ENCODE measurements at regions not wholly inside any gene's neighbourhood (a gene's known extent, or its start where the extent isn't known, plus 50 kb on each side); places are given as distances from the start of the nearest gene placed in this dataset.

GRCh38 chr18:34606851-34607250 lies 103.2 kb upstream of the DTNA start:
- 42 to 58% methylated on average over 3 of the region's 3 CpGs for WGBS, 2 donors

GRCh38 chr18:34608064-34608463 lies 102.0 kb upstream of the DTNA start:
- intact Hi-C loops (cut with DNase I) = no loop called here

More at GRCh38 chr18:34606851-34607250, 103.2 kb upstream of the DTNA start:
- H3K27ac ChIP-seq = no peak overlapping the region
- no peaks in the 10 kb centered on the region for H3K9me3 ChIP-seq
- intact Hi-C loops (cut with DNase I) = no loop called here
- no peaks in the 10 kb centered on the region for H3K4me1 ChIP-seq
- H3K36me3 ChIP-seq = no peaks in the 10 kb centered on the region
- TF ChIP-seq CTCF (IDR thresholded peaks at IDR 0.05) (no peak), POLR2A (IDR thresholded peaks at IDR 0.05) (no peak)
- H3K27me3 ChIP-seq = no peaks in the 10 kb centered on the region
- DNase-seq = no peak
- H3K4me3 ChIP-seq = no peak overlapping the region

GRCh38 chr18:34609986-34610648 lies 100.0 kb upstream of the DTNA start:
- Histone ChIP-seq H3K27ac (no peak overlapping the region), H3K9me3 (no peaks in the 10 kb centered on the region), H3K4me3 (no peak overlapping the region), H3K36me3 (no peaks in the 10 kb centered on the region), H3K4me1 (no peaks in the 10 kb centered on the region), H3K27me3 (no peaks in the 10 kb centered on the region)
- intact Hi-C loops (cut with DNase I) = no loop called here
- WGBS, 2 donors = 74 to 80% methylated on average over 4 of the region's 4 CpGs
- TF ChIP-seq POLR2A (IDR thresholded peaks at IDR 0.05) = no peak
- TF ChIP-seq CTCF (IDR thresholded peaks at IDR 0.05) = no peak
- no peak for DNase-seq

More at GRCh38 chr18:34608064-34608463, 102.0 kb upstream of the DTNA start:
- 68 to 74% methylated on average over 2 of the region's 2 CpGs for WGBS, 2 donors
- H3K4me1 ChIP-seq = no peaks in the 10 kb centered on the region
- TF ChIP-seq CTCF (IDR thresholded peaks at IDR 0.05) (no peak), POLR2A (IDR thresholded peaks at IDR 0.05) (no peak)
- no peak for DNase-seq
- no peaks in the 10 kb centered on the region for H3K36me3 ChIP-seq
- H3K27me3 ChIP-seq = no peaks in the 10 kb centered on the region
- H3K9me3 ChIP-seq = no peaks in the 10 kb centered on the region
- H3K27ac ChIP-seq = no peak overlapping the region
- no peak overlapping the region for H3K4me3 ChIP-seq

GRCh38 chr18:34611904-34612303 lies 98.2 kb upstream of the DTNA start:
- no peak overlapping the region for H3K27ac ChIP-seq
- H3K4me3 ChIP-seq = no peak overlapping the region
- H3K27me3 ChIP-seq = no peaks in the 10 kb centered on the region
- no peak for DNase-seq
- TF ChIP-seq CTCF (IDR thresholded peaks at IDR 0.05) = no peak
- no peak for TF ChIP-seq POLR2A (IDR thresholded peaks at IDR 0.05)
- intact Hi-C loops (cut with DNase I) = no loop called here
- WGBS, 2 donors = 72% methylated on average over 4 of the region's 10 CpGs; no CpG with 5 or more reads in 1 of the 2 donors
- H3K36me3 ChIP-seq = no peaks in the 10 kb centered on the region
- H3K4me1 ChIP-seq = no peaks in the 10 kb centered on the region
- no peaks in the 10 kb centered on the region for H3K9me3 ChIP-seq

- Histone ChIP-seq H3K4me3 (no peak overlapping the region), H3K36me3 (no peaks in the 10 kb centered on the region), H3K9me3 (no peaks in the 10 kb centered on the region), H3K27me3 (no peaks in the 10 kb centered on the region), H3K4me1 (no peaks in the 10 kb centered on the region), H3K27ac (no peak overlapping the region)
- WGBS, 2 donors = 67 to 74% methylated on average over 5 of the region's 5 CpGs
- TF ChIP-seq POLR2A (IDR thresholded peaks at IDR 0.05) (no peak), CTCF (IDR thresholded peaks at IDR 0.05) (no peak)
- intact Hi-C loops (cut with DNase I) = no loop called here
- no peak for DNase-seq
Measured at GRCh38 chr18:34620258-34620861, 89.7 kb upstream of the DTNA start.
